WI38 (cell line): ENCODE measurements at regions not wholly inside any gene's neighbourhood (a gene's known extent, or its start where the extent isn't known, plus 50 kb on each side); places are given as distances from the start of the nearest gene placed in this dataset.

ENCODE experiments used
- H3K4me3 ChIP-seq: 2 replicates; pipeline ENCODE4 v1.5.1; 2011; ENCODE audit warnings: low read depth, mild to moderate bottlenecking, control low read depth, low read length
- TF ChIP-seq, protein P1 (sequence below): IDR thresholded peaks from 2 replicates; pipeline ENCODE4 v1.5.1; 2012; ENCODE audit warnings: low read depth, mild to moderate bottlenecking, control low read depth, low read length

- TF ChIP-seq, protein P1, sequence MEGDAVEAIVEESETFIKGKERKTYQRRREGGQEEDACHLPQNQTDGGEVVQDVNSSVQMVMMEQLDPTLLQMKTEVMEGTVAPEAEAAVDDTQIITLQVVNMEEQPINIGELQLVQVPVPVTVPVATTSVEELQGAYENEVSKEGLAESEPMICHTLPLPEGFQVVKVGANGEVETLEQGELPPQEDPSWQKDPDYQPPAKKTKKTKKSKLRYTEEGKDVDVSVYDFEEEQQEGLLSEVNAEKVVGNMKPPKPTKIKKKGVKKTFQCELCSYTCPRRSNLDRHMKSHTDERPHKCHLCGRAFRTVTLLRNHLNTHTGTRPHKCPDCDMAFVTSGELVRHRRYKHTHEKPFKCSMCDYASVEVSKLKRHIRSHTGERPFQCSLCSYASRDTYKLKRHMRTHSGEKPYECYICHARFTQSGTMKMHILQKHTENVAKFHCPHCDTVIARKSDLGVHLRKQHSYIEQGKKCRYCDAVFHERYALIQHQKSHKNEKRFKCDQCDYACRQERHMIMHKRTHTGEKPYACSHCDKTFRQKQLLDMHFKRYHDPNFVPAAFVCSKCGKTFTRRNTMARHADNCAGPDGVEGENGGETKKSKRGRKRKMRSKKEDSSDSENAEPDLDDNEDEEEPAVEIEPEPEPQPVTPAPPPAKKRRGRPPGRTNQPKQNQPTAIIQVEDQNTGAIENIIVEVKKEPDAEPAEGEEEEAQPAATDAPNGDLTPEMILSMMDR = no peak
- no peak overlapping the region for H3K4me3 ChIP-seq
Observed at GRCh38 chr12:92476844-92477243, 225.9 kb upstream of the PLEKHG7 start.

DNA sequence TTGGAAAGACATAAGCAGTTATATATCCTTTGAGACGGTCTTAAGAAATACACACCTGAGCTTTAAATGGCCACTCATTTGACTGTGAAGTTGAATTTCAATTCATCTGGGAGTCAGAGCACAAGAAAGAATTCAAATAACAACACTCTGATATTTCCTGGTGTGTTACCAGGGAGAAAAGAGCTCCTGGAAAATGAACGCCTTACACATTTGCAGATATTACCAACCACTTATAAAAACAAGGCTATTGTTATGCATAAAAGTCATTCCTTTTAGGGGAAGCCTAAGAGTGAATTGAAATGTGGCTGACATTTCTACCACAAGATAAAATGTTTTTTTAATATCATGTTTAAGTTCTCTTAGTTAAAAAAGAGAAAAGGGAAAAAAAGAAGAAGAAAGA is 229.2 kb upstream of the PLEKHG7 start:
- TF ChIP-seq, protein P1 = no peak
- no peak overlapping the region for H3K4me3 ChIP-seq

- TF ChIP-seq, protein P1 = no peak
- no peak overlapping the region for H3K4me3 ChIP-seq
Observed at GRCh38 chr12:92472201-92472600, 230.6 kb upstream of the PLEKHG7 start.

- no peak overlapping the region for H3K4me3 ChIP-seq
- TF ChIP-seq, protein P1 = no peak
Observed at GRCh38 chr12:92471551-92471950, 231.2 kb upstream of the PLEKHG7 start.

- no peak overlapping the region for H3K4me3 ChIP-seq
- TF ChIP-seq, protein P1 = no peak
Observed at GRCh38 chr12:92470608-92471021, 232.2 kb upstream of the PLEKHG7 start.

DNA sequence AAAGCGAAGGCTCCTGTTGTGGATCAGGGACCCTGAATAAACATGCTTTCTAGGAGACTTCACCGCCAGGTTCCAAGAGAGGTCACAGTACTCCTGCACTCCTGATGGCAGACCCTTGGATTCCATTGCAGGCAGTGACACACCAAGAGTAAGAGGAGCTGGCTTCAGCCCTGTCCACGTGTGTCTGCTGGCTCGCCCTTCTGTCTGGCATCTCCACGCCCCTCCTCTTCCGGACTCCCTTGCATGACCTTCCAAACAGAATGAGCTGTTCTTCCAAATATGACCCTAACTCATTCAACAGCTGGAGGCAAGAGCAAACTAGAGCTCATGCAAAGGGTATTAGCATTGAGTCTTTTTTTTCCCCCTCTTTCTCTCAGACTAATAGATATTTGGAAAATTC is 233.0 kb upstream of the PLEKHG7 start:
- TF ChIP-seq, protein P1 = no peak
- no peak overlapping the region for H3K4me3 ChIP-seq

- H3K4me3 ChIP-seq = no peak overlapping the region
- TF ChIP-seq, protein P1 = no peak
Observed at GRCh38 chr12:92468358-92469020, 234.3 kb upstream of the PLEKHG7 start.
